ENCODE measurements at regions not wholly inside any gene's neighbourhood (a gene's known extent, or its start where the extent isn't known, plus 50 kb on each side); places are given as distances from the start of the nearest gene placed in this dataset.

- DNase-seq, result no peak
These were observed 477.4 kb upstream of the RASGRP1 start for GRCh38 chr15:39041979-39042495.

- DNase-seq, result no peak
These were observed 487.2 kb upstream of the RASGRP1 start for GRCh38 chr15:39051626-39052322.

- DNase-seq, result no peak
These were observed 487.7 kb upstream of the RASGRP1 start for GRCh38 chr15:39052323-39052705.

GRCh38 chr15:39053480-39053879 lies 488.9 kb upstream of the RASGRP1 start:
- DNase-seq, result no peak

- no peak for DNase-seq
These were observed 489.6 kb upstream of the RASGRP1 start for GRCh38 chr15:39054128-39054732.

- no peak for DNase-seq
These were observed 491.7 kb upstream of the RASGRP1 start for GRCh38 chr15:39056357-39056756.

- no peak for DNase-seq
These were observed 493.9 kb upstream of the RASGRP1 start for GRCh38 chr15:39058351-39059131.

GRCh38 chr15:39059917-39060316 lies 495.3 kb upstream of the RASGRP1 start:
- DNase-seq, result no peak

GRCh38 chr15:39061952-39062464 lies 497.4 kb upstream of the RASGRP1 start:
- no peak for DNase-seq

GRCh38 chr15:39066677-39067076 lies 502.1 kb upstream of the RASGRP1 start:
- no peak for DNase-seq

- no peak for DNase-seq
These were observed 506.4 kb upstream of the THBS1 start for GRCh38 chr15:39074341-39074985.

- DNase-seq, result no peak
These were observed 505.6 kb upstream of the THBS1 start for GRCh38 chr15:39075311-39075710.

- DNase-seq, result no peak
These were observed 505.0 kb upstream of the THBS1 start for GRCh38 chr15:39075756-39076341.

- no peak for DNase-seq
These were observed 502.9 kb upstream of the THBS1 start for GRCh38 chr15:39078026-39078425.

GRCh38 chr15:39079296-39079847 lies 501.5 kb upstream of the THBS1 start:
- no peak for DNase-seq

GRCh38 chr15:39083213-39083612 lies 497.7 kb upstream of the THBS1 start:
- DNase-seq, result no peak

- no peak for DNase-seq
These were observed 496.0 kb upstream of the THBS1 start for GRCh38 chr15:39084674-39085530.

GRCh38 chr15:39086641-39087040 lies 494.2 kb upstream of the THBS1 start:
- DNase-seq, result no peak

GRCh38 chr15:39088156-39088555 lies 492.7 kb upstream of the THBS1 start:
- DNase-seq, result no peak

GRCh38 chr15:39092354-39092753 lies 488.5 kb upstream of the THBS1 start:
- DNase-seq, result no peak

- no peak for DNase-seq
These were observed 488.1 kb upstream of the THBS1 start for GRCh38 chr15:39092761-39093160.
